Peyer's patch (tissue), 4 donors: ENCODE measurements at regions not wholly inside any gene's neighbourhood (a gene's known extent, or its start where the extent isn't known, plus 50 kb on each side); places are given as distances from the start of the nearest gene placed in this dataset.

Experiments used
- POLR2A ChIP-seq, 2 donors: fragments of 450-650 bp; IDR thresholded peaks; one replicate each; pipeline ENCODE4 v1.5.1; 2017; ENCODE audit warnings: antibody characterized with exemption in 2 of 2, mild to moderate bottlenecking in 2 of 2, moderate library complexity in 2 of 2
- TF ChIP-seq, protein P1 (sequence below), 6 experiments: fragments of 450-650 bp in 4 of 6; fragments of 200-600 bp in 2 of 6; sonication (generic) in 1 of 6; IDR thresholded peaks; one replicate each; pipeline ENCODE4 v1.5.1; 2017 to 2019; ENCODE audit warnings: antibody characterized with exemption in 6 of 6, mild to moderate bottlenecking in 3 of 6, moderate library complexity in 1 of 6

DNA sequence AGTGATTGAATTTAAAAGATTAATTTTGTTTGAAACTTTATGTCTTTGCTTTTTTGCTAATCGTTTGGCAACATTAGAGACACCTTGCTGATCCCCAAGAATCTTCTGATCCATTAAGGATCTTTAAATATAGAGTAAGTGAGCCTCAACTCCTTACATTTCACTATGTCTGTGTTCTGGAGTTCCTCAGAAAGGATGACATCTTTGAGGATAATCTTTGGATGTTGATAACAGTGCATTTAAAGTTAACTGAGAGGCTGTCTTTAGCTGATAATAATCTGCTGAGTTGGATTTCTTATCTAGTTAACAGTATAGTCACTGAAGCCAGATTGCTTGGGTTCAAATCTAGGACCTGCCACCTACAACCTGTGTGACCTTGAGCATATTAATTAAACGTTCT, 221.6 kb upstream of the EMCN start:
- TF ChIP-seq, protein P1, sequence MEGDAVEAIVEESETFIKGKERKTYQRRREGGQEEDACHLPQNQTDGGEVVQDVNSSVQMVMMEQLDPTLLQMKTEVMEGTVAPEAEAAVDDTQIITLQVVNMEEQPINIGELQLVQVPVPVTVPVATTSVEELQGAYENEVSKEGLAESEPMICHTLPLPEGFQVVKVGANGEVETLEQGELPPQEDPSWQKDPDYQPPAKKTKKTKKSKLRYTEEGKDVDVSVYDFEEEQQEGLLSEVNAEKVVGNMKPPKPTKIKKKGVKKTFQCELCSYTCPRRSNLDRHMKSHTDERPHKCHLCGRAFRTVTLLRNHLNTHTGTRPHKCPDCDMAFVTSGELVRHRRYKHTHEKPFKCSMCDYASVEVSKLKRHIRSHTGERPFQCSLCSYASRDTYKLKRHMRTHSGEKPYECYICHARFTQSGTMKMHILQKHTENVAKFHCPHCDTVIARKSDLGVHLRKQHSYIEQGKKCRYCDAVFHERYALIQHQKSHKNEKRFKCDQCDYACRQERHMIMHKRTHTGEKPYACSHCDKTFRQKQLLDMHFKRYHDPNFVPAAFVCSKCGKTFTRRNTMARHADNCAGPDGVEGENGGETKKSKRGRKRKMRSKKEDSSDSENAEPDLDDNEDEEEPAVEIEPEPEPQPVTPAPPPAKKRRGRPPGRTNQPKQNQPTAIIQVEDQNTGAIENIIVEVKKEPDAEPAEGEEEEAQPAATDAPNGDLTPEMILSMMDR (IDR thresholded peaks at IDR 0.05): no peak
- TF ChIP-seq POLR2A (IDR thresholded peaks at IDR 0.05): no peak
